ENCODE measurements at regions not wholly inside any gene's neighbourhood (a gene's known extent, or its start where the extent isn't known, plus 50 kb on each side); places are given as distances from the start of the nearest gene placed in this dataset.

GRCh38 chr12:94745562-94745961, 95.2 kb upstream of the TMCC3 start:
- no peak for DNase-seq

GRCh38 chr12:94743174-94743573, 92.8 kb upstream of the TMCC3 start:
- DNase-seq = no peak

- no peak for DNase-seq
These were observed 90.4 kb upstream of the TMCC3 start for GRCh38 chr12:94740601-94741362.

GRCh38 chr12:94736820-94737219, 86.5 kb upstream of the TMCC3 start:
- DNase-seq = no peak

GRCh38 chr12:94736004-94736403, 85.6 kb upstream of the TMCC3 start:
- DNase-seq = no peak

GRCh38 chr12:94733727-94734126, 83.4 kb upstream of the TMCC3 start:
- DNase-seq = no peak

- no peak for DNase-seq
These were observed 82.1 kb upstream of the TMCC3 start for GRCh38 chr12:94732367-94732990.

- DNase-seq = no peak
These were observed 81.5 kb upstream of the TMCC3 start for GRCh38 chr12:94731733-94732360.

- DNase-seq = peak; percentile 47 to 69
These were observed 80.5 kb upstream of the TMCC3 start for GRCh38 chr12:94730847-94731246.

- no peak for DNase-seq
These were observed 76.0 kb upstream of the TMCC3 start for GRCh38 chr12:94726236-94726835.

- no peak for DNase-seq
These were observed 75.2 kb upstream of the TMCC3 start for GRCh38 chr12:94725375-94726168.

- no peak for DNase-seq
These were observed 72.3 kb upstream of the TMCC3 start for GRCh38 chr12:94722664-94723063.

- DNase-seq = no peak
These were observed 70.8 kb upstream of the TMCC3 start for GRCh38 chr12:94721173-94721572.

GRCh38 chr12:94718114-94718513, 67.8 kb upstream of the TMCC3 start:
- no peak for DNase-seq

GRCh38 chr12:94717656-94718055, 67.3 kb upstream of the TMCC3 start:
- DNase-seq = no peak

GRCh38 chr12:94717108-94717507, 66.8 kb upstream of the TMCC3 start:
- no peak for DNase-seq

- no peak for DNase-seq
These were observed 66.0 kb upstream of the TMCC3 start for GRCh38 chr12:94716339-94716738.

- no peak for DNase-seq
These were observed 64.2 kb upstream of the TMCC3 start for GRCh38 chr12:94714378-94715114.

- DNase-seq = no peak
These were observed 62.6 kb upstream of the TMCC3 start for GRCh38 chr12:94712815-94713515.

- no peak for DNase-seq
These were observed 60.6 kb upstream of the TMCC3 start for GRCh38 chr12:94710933-94711332.

GRCh38 chr12:94707892-94708291, 57.5 kb upstream of the TMCC3 start:
- no peak for DNase-seq

GRCh38 chr12:94707036-94707435, 56.7 kb upstream of the TMCC3 start:
- DNase-seq = no peak
